OCI-LY7 (cell line): ENCODE measurements at regions not wholly inside any gene's neighbourhood (a gene's known extent, or its start where the extent isn't known, plus 50 kb on each side); places are given as distances from the start of the nearest gene placed in this dataset.

Experiments used
- CTCF ChIP-seq: fragments of 200-600 bp; sonication (generic); conservative IDR thresholded peaks from 2 replicates; pipeline ENCODE4 v1.5.1; 2014; ENCODE audit warnings: mild to moderate bottlenecking, antibody characterized with exemption, low read length, moderate library complexity, mixed read lengths
- EZH2phosphoT487 ChIP-seq: fragments of 200-600 bp; sonication (generic); IDR thresholded peaks from 2 replicates; pipeline ENCODE4 v1.6.1; 2018; ENCODE audit warnings: low read depth, borderline replicate concordance, mild to moderate bottlenecking, mixed run types, antibody characterized with exemption, low read length, moderate library complexity, mixed read lengths

- no peak for TF ChIP-seq CTCF
- TF ChIP-seq EZH2phosphoT487: no peak
Observed at GRCh38 chr13:97834250-97834649, 119.2 kb upstream of the IPO5 start.
